ENCODE measurements at regions not wholly inside any gene's neighbourhood (a gene's known extent, or its start where the extent isn't known, plus 50 kb on each side); places are given as distances from the start of the nearest gene placed in this dataset.

- no TSS peak for BruUV-seq (replicated peaks)
- H3K27ac Mint-ChIP-seq (ENCODE audit: unreplicated experiment), result no peak overlapping the region
- CTCF ChIA-PET, result no interaction called here
- intact Hi-C loops (cut with micrococcal nuclease; ENCODE audit: unreplicated experiment), result no loop called here
- H3K4me1 Mint-ChIP-seq (ENCODE audit: low read depth, unreplicated experiment), result peaks cover 7% of the 10 kb centered on the region
- DNase-seq, result no peak
- peaks cover 7% of the 10 kb centered on the region for H3K36me3 Mint-ChIP-seq (ENCODE audit: insufficient read depth, unreplicated experiment)
- H3K9me3 Mint-ChIP-seq (ENCODE audit: low read depth, unreplicated experiment), result no peaks in the 10 kb centered on the region
- no peaks in the 10 kb centered on the region for H3K27me3 Mint-ChIP-seq (ENCODE audit: unreplicated experiment)
- no peak overlapping the region for H3K4me3 Mint-ChIP-seq (ENCODE audit: low read depth, unreplicated experiment)
- no peak for TF ChIP-seq CTCF (IDR thresholded peaks at IDR 0.05; ENCODE audit: unreplicated experiment)
Observed at GRCh38 chr5:54653956-54654614, 136.5 kb downstream of the SNX18 start.

GRCh38 chr5:54651482-54652076, 134.0 kb downstream of the SNX18 start:
- CTCF ChIA-PET, result interaction anchor here (1.1 kb wide), 1 partner anchor 17 kb away, joined by 3 read pairs; no protein-coding TSS in a partner anchor
- intact Hi-C loops (cut with micrococcal nuclease; ENCODE audit: unreplicated experiment), result no loop called here
- Mint-ChIP-seq H3K9me3 (ENCODE audit: low read depth, unreplicated experiment) (peaks cover 6% of the 10 kb centered on the region), H3K27me3 (ENCODE audit: unreplicated experiment) (no peaks in the 10 kb centered on the region), H3K27ac (ENCODE audit: unreplicated experiment) (peak overlapping the region; percentile 66), H3K4me1 (ENCODE audit: low read depth, unreplicated experiment) (peaks cover 21% of the 10 kb centered on the region), H3K4me3 (ENCODE audit: low read depth, unreplicated experiment) (no peak overlapping the region), H3K36me3 (ENCODE audit: insufficient read depth, unreplicated experiment) (peaks cover 7% of the 10 kb centered on the region)
- no TSS peak for BruUV-seq (replicated peaks)
- peak; percentile 86 for DNase-seq
- no peak for TF ChIP-seq CTCF (IDR thresholded peaks at IDR 0.05; ENCODE audit: unreplicated experiment)

- Mint-ChIP-seq H3K27ac (ENCODE audit: unreplicated experiment) (no peak overlapping the region), H3K36me3 (ENCODE audit: insufficient read depth, unreplicated experiment) (peaks cover 7% of the 10 kb centered on the region), H3K4me1 (ENCODE audit: low read depth, unreplicated experiment) (peaks cover 37% of the 10 kb centered on the region), H3K4me3 (ENCODE audit: low read depth, unreplicated experiment) (no peak overlapping the region), H3K27me3 (ENCODE audit: unreplicated experiment) (no peaks in the 10 kb centered on the region), H3K9me3 (ENCODE audit: low read depth, unreplicated experiment) (peaks cover 6% of the 10 kb centered on the region)
- BruUV-seq (replicated peaks), result no TSS peak
- TF ChIP-seq CTCF (IDR thresholded peaks at IDR 0.05; ENCODE audit: unreplicated experiment), result no peak
- DNase-seq, result no peak
- intact Hi-C loops (cut with micrococcal nuclease; ENCODE audit: unreplicated experiment), result loop anchor here (10.0 kb wide), 1 partner anchor 124 kb away; no protein-coding TSS in a partner anchor
- CTCF ChIA-PET, result no interaction called here
Observed at GRCh38 chr5:54649041-54649504, 131.5 kb downstream of the SNX18 start.

GRCh38 chr5:54646356-54647101, 129.0 kb downstream of the SNX18 start:
- peak overlapping the region; percentile 1 for H3K27ac Mint-ChIP-seq (ENCODE audit: unreplicated experiment)
- BruUV-seq (replicated peaks), result no TSS peak
- CTCF ChIA-PET, result no interaction called here
- no peaks in the 10 kb centered on the region for H3K27me3 Mint-ChIP-seq (ENCODE audit: unreplicated experiment)
- H3K4me3 Mint-ChIP-seq (ENCODE audit: low read depth, unreplicated experiment), result no peak overlapping the region
- TF ChIP-seq CTCF (IDR thresholded peaks at IDR 0.05; ENCODE audit: unreplicated experiment), result no peak
- peaks cover 43% of the 10 kb centered on the region for H3K4me1 Mint-ChIP-seq (ENCODE audit: low read depth, unreplicated experiment)
- peak; percentile 38 for DNase-seq
- intact Hi-C loops (cut with micrococcal nuclease; ENCODE audit: unreplicated experiment), result loop anchor here (10.0 kb wide), 1 partner anchor 122 kb away; no protein-coding TSS in a partner anchor
- peaks cover 6% of the 10 kb centered on the region for H3K9me3 Mint-ChIP-seq (ENCODE audit: low read depth, unreplicated experiment)
- H3K36me3 Mint-ChIP-seq (ENCODE audit: insufficient read depth, unreplicated experiment), result peaks cover 3% of the 10 kb centered on the region
